GM21381 (cell line): ENCODE measurements at regions not wholly inside any gene's neighbourhood (a gene's known extent, or its start where the extent isn't known, plus 50 kb on each side); places are given as distances from the start of the nearest gene placed in this dataset.
"Not testable (repeated sequence)": the region's sequence is repeated elsewhere in the genome, so short reads cannot be mapped to it uniquely, and the experiment has no call there.

ENCODE experiments used
- ATAC-seq: cut with Tn5 transposase; IDR thresholded peaks from one replicate; pipeline ENCODE4 v1.9.1; 2021; ENCODE audit warnings: mild to moderate bottlenecking, moderate library complexity; ENCODE audit not compliant: unreplicated experiment

DNA sequence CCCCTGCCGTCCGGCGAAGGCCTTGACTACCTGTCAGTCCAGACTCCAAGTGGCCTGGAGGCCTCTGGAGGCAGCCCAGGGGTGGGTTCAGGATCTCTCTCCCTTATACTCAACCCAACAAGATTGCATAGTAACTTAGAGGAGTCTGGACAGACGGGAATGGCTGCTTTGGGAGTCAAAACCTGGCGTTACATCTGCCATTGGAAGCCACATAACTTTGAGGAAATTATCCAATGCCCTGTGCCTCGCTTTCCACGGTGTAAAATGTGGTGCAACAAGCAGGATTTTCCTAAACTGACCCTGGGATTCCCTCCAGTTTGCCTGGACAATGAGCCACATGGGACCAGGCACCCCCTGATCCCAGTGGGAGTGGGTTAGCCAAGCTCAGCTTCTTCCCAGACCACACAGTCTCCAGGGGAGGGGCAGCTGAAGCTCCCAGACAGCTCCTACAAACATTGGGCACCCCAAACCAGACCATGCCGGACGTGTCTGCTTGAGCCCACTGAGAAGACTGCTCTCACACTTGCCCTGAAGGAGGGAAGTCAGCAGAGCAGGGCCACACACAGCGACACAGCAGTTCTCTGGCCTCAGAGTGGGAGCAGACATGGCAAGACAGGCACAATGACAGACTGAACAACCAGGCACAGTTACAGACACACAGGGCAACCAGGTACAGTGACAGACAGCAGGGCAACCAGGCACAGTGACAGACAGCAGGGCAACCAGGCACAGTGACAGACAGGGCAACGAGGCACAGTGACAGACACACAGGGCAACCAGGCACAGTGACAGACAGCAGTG, 65.6 kb upstream of the RAB6C start:
- no peak for ATAC-seq

DNA sequence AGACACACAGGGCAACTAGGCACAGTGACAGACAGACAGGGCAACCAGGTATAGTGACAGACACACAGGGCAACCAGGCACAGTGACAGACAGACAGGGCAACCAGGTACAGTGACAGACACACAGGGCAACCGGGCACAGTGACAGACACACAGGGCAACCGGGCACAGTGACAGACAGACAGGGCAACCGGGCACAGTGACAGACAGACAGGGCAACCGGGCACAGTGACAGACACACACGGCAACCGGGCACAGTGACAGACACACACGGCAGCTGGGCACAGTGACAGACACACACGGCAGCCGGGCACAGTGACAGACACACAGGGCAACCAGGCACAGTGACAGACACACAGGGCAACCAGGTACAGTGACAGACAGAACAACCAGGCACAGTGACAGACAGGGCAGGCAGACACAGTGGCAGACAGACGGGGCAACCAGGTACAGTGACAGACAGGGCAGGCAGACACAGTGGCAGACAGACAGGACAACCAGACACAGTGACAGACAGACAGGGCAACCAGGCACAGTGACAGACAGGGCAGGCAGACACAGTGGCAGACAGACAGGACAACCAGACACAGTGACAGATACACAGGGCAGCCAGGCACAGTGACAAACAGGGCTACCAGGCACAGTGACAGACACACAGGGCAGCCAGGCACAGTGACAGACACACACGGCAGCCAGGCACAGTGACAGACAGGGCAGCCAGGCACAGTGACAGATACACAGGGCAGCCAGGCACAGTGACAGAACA, 64.7 kb upstream of the RAB6C start:
- ATAC-seq = no peak

DNA sequence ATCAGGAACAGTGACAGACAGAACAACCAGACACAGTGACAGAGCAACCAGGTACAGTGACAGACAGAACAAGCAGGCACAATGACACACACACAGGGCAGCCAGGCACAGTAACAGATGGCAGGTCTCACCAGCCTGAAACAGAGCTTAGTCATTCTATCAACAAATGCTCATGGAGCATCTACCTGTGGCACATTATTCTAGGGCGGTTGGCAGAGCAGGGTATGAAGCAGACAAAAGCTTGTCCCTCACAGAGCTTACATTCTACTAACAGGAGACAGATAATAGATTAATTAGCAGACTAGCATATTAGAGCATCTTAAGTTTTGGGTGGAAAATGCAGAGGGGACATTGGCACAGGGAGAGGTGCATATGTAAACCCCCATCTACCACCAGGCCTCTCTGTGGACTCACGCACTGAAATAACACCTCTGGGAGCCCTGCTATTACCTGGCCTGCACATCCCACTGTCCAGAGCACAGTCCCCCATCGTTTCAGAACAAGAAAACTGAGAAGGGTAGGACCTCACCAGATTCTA, 64.1 kb upstream of the RAB6C start:
- no peak for ATAC-seq

DNA sequence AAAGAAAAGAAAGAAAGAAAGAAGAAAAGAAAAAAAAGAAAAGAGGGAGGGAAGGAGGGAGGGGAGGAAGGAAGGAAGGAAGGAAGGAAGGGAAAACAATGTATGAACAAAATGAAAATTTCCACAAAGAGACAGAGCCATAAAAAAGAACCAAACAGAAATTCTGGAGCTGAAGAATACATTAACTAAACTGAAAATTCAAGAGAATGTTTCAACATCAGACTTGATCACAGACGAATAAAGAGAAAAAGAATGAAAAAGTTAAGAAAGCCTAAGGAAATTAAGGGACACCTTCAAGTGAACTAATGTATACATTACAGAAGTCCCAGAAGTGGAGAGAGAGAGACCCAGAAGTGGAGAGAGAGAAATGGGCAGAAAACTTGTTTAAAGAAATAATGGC, 60.9 kb upstream of the RAB6C start:
- ATAC-seq = no peak

DNA sequence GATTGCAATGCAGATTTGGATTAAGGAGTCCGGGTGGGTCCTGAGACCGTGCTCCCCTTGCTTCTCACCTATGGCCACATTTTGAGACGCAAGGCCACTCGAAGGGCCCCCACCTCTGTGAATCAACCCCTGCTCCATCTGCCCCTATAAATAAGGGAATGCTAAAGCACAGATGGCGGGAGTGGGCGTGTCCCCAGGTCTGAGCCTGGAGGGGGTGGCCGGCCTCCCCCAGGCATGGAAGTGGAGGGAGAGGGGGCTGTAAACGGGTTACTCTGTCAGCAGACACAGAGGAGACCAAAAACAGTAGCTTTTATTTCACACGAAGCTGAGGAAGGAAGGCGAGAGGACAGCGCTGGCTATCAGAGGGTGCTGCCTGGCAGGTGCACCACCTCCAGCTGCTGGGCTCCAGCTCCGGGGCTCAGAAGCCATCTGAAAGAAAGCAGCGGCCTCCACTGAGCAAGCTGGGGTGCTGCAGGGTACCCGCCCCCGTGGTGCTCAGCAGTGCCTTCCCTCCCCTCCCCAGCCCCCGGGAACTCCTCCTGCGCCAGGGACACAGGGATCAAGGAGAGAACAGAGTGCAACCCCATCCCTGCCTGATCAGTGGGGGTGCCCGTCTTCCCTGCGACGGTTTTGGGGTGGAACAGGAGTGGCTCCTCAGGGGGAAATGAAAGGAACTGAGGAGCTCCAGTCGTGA, 56.7 kb upstream of the RAB6C start:
- ATAC-seq = no peak

DNA sequence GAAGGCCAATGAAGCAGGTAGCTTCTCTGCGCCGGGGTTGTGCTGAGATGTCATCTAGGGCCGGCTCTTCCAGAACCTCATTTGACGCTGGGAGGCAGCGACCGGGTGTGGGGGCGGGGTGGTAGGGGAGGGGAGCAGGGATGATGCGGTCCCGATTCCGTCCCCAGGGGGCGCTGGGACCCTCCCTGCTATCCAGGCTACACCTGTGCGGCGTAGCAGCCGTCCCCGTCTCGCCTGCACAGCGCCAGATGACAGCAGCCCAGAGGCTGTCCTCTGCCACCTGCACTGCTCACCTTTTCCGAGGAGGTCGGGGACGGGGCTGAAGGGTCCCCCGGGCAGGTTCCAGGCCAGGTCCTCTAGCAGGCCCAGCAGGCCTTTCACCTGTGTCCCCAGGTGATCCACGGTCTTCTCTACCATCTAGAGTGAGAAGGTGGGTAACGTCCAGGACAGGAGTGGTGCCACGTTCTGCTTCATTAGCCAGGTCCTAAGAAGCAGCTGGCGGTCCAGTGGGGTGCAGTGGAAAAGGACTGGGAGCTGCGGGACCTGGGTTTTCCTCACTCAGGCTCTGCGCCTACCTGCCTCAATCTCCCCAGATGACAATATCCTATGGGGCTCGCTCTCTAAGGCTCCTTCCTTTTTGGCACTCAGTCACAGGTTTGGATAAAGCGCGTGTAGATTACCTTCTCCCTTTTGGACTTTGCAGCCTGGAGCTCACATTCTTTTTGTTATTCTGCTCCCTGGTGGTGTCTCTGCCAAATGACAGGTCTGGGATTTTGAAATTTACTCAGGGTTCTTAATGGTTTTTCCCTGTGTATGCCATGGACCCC, 56.0 kb upstream of the RAB6C start:
- ATAC-seq = no peak

DNA sequence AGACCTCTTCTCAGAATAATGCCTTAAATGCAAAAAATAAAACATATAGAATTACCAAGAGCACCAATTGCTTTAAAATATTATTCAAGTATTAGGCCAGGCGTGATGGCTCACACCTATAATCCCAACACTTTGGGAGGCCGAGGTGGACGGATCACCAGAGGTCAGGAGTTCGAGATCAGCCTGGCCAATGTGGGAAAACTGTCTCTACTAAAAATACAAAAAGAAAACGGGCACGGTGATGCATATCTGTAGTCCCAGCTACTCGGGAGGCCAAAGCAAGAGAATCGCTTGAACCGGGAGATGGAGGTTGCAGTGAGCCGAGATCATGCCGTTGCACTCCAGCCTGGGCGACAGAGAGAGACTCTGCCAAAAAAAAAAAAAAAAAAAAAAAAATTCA, 55.4 kb upstream of the RAB6C start:
- ATAC-seq = not testable (repeated sequence)

DNA sequence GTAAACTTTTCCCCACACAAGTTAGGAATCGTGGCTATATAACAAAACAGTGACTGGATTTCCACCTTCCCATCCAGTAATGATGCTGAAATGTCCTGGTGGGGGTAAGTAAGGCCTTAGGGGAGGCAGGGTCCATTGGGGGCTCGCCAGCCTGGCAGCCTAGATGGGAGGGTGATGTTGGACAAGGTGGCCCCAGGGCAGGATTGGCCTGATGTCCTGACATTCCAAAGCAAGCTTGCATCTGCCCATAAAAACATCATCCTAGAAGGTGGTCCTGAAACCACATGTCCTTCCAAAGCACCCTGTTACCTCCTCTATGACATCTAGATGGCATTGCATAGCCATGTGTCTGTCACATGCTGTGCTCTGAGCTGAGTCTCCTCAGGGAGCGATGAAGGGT, 54.1 kb upstream of the RAB6C start:
- no peak for ATAC-seq

DNA sequence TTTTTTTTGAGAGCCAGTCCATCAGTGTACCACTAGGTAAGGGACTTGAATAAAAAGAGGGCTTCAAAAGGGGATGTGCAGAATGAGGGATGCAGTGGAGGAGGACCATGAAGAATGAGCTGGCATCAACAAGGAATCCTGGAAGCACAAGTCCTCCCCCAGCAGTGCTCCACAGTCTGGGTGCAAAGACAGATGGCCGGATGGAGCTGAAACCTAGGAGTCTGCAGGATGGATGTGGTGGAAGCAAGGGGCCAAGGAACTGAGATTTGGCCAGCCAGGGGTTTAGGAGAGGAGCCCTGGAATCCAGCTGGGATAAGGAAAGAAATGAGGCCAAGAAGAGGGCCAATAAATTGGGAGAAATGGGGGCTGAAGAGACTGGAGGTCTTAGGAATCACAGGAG, 51.8 kb upstream of the RAB6C start:
- ATAC-seq = no peak

DNA sequence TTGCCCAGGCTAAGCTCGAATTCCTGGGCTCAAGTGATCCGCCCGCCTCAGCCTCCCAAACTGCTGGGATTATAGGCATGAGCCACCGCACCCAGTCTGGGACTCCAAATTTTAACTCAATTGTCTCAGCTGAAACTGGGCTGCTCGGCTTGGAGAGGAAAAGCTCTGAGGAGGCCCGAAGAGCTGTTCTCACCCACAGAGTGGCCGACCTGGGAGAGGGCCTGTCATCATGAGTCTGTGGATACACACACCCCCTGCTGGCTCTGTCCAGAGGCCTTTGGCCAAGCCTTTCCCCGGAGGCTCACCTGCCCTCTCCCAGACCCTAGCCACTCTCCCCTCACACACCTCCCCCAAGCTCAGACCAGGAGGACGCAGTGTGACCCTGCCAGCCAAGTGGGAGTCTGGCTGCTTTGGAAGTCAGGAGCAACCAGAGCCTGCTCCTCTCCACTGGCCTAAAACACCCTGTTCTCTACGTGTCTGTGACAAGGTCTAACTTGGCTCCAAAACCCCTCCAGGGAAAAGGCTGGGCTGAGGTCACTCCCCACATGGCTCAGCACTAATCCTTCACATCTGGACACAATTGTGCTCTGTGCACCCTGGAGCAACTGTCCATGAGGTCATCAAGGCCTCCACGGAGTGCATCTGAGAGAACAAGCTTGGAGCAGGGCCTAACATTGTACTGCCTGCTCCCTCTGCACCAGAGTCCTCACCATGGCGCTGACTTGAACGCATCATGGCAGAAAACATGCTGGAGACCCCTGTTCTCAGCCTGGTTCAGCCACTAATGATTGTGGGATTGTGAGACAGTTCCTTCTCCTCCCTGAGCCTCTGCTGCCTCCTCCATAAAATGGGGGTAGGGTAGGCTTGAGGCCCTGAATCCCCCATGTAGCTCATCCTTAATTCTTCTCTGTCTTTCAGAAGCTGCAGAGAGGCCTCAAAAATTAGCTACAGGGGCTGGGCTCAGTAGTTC, 49.9 kb upstream of the RAB6C start:
- no peak for ATAC-seq
